Astrocyte (in vitro differentiated cells and primary cell): ENCODE measurements at regions not wholly inside any gene's neighbourhood (a gene's known extent, or its start where the extent isn't known, plus 50 kb on each side); places are given as distances from the start of the nearest gene placed in this dataset.

Experiments
- CTCF ChIP-seq: IDR thresholded peaks from 2 replicates; pipeline ENCODE4 v1.5.1; 2011; ENCODE audit warnings: low read depth, mild to moderate bottlenecking, inconsistent platforms, low read length, moderate library complexity; ENCODE audit not compliant: insufficient read depth
- EZH2 ChIP-seq: IDR thresholded peaks from 2 replicates; pipeline ENCODE4 v1.6.1; 2012; ENCODE audit warnings: mild to moderate bottlenecking, low read length, inconsistent platforms; ENCODE audit not compliant: insufficient read depth

- TF ChIP-seq CTCF (no peak), EZH2 (no peak)
Observed at GRCh38 chr10:87603769-87604168, 55.9 kb upstream of the PAPSS2 start.
